ENCODE measurements at regions not wholly inside any gene's neighbourhood (a gene's known extent, or its start where the extent isn't known, plus 50 kb on each side); places are given as distances from the start of the nearest gene placed in this dataset.

GRCh38 chr5:34476941-34477565 is 179.1 kb upstream of the RAI14 start:
- TF ChIP-seq, protein P1, sequence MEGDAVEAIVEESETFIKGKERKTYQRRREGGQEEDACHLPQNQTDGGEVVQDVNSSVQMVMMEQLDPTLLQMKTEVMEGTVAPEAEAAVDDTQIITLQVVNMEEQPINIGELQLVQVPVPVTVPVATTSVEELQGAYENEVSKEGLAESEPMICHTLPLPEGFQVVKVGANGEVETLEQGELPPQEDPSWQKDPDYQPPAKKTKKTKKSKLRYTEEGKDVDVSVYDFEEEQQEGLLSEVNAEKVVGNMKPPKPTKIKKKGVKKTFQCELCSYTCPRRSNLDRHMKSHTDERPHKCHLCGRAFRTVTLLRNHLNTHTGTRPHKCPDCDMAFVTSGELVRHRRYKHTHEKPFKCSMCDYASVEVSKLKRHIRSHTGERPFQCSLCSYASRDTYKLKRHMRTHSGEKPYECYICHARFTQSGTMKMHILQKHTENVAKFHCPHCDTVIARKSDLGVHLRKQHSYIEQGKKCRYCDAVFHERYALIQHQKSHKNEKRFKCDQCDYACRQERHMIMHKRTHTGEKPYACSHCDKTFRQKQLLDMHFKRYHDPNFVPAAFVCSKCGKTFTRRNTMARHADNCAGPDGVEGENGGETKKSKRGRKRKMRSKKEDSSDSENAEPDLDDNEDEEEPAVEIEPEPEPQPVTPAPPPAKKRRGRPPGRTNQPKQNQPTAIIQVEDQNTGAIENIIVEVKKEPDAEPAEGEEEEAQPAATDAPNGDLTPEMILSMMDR (IDR thresholded peaks at IDR 0.05): no peak
- no peak for TF ChIP-seq POLR2A (IDR thresholded peaks at IDR 0.05)
